Liver (tissue), 8 donors: ENCODE measurements at regions not wholly inside any gene's neighbourhood (a gene's known extent, or its start where the extent isn't known, plus 50 kb on each side); places are given as distances from the start of the nearest gene placed in this dataset.

Source experiments
- DNase-seq: peaks from one replicate; pipeline ENCODE4 v3.0.0-alpha.2; 2017; ENCODE audit warnings: low spot score
- H3K27ac ChIP-seq, 2 donors: one replicate each; pipeline ENCODE4 v1.7.0; 2013; ENCODE audit warnings: inconsistent platforms in 2 of 2, low read length in 2 of 2, control low read depth in 1 of 2, low read depth in 1 of 2, mild to moderate bottlenecking in 1 of 2
- H3K27me3 ChIP-seq, 4 donors: one replicate each; pipeline versions ENCODE4 v1.6.1 to v1.7.0; 2013; ENCODE audit warnings: low read length in 3 of 4, inconsistent platforms in 1 of 4, mild to moderate bottlenecking in 1 of 4, moderate library complexity in 1 of 4; ENCODE audit not compliant: control insufficient read depth in 4 of 4, insufficient read depth in 4 of 4
- H3K36me3 ChIP-seq, 4 donors: one replicate each; pipeline versions ENCODE4 v1.6.1 to v1.7.0; 2013; ENCODE audit warnings: low read length in 3 of 4, mild to moderate bottlenecking in 3 of 4, low read depth in 1 of 4, moderate library complexity in 1 of 4; ENCODE audit not compliant: control insufficient read depth in 4 of 4, insufficient read depth in 3 of 4
- H3K4me1 ChIP-seq, 4 donors: one replicate each; pipeline versions ENCODE4 v1.6.1 to v1.7.0; 2013; ENCODE audit warnings: low read length in 3 of 4, mild to moderate bottlenecking in 3 of 4, moderate library complexity in 1 of 4; ENCODE audit not compliant: control insufficient read depth in 4 of 4, insufficient read depth in 4 of 4
- H3K4me3 ChIP-seq, 3 donors: one replicate each; pipeline versions ENCODE4 v1.6.1 to v1.7.0; 2013; ENCODE audit warnings: low read length in 3 of 3, control low read depth in 1 of 3, low read depth in 1 of 3, mild to moderate bottlenecking in 1 of 3
- H3K9ac ChIP-seq, 2 donors: one replicate each; pipeline ENCODE4 v1.7.0; 2013; ENCODE audit warnings: low read length in 2 of 2, mild to moderate bottlenecking in 2 of 2, moderate library complexity in 2 of 2, control low read depth in 1 of 2, low read depth in 1 of 2
- H3K9me3 ChIP-seq, 4 donors: one replicate each; pipeline versions ENCODE4 v1.6.1 to v1.7.0; 2013; ENCODE audit warnings: low read length in 3 of 4; ENCODE audit not compliant: control insufficient read depth in 4 of 4
- EGR1 ChIP-seq, 2 donors: IDR thresholded peaks; 2 replicates each; pipeline ENCODE4 v1.6.1; 2016 to 2018; ENCODE audit warnings: antibody characterized with exemption in 2 of 2, low read depth in 2 of 2
- FOXA1 ChIP-seq: IDR thresholded peaks from 2 replicates; pipeline ENCODE4 v1.6.1; 2016; ENCODE audit warnings: antibody characterized with exemption
- FOXA2 ChIP-seq: IDR thresholded peaks from 2 replicates; pipeline ENCODE4 v1.6.1; 2016; ENCODE audit warnings: antibody characterized with exemption
- GABPA ChIP-seq, 2 donors: IDR thresholded peaks in 1 of 2; conservative IDR thresholded peaks in 1 of 2; 2 replicates each; pipeline ENCODE4 v1.6.1; 2016; ENCODE audit warnings: antibody characterized with exemption in 2 of 2, mild to moderate bottlenecking in 1 of 2, moderate library complexity in 1 of 2
- HNF4A ChIP-seq, 2 donors: conservative IDR thresholded peaks; 2 replicates each; pipeline ENCODE4 v1.6.1; 2016; ENCODE audit warnings: antibody characterized with exemption in 2 of 2, mild to moderate bottlenecking in 2 of 2
- JUND ChIP-seq, 2 donors: IDR thresholded peaks; 2 replicates each; pipeline ENCODE4 v1.6.1; 2016; ENCODE audit warnings: antibody characterized with exemption in 2 of 2
- NR2F2 ChIP-seq: IDR thresholded peaks from 2 replicates; pipeline ENCODE4 v1.6.1; 2016; ENCODE audit warnings: antibody characterized with exemption
- RXRA ChIP-seq, 2 donors: IDR thresholded peaks; 2 replicates each; pipeline ENCODE4 v1.6.1; 2017 to 2018; ENCODE audit warnings: antibody characterized with exemption in 2 of 2, mild to moderate bottlenecking in 1 of 2
- SP1 ChIP-seq: IDR thresholded peaks from 2 replicates; pipeline ENCODE4 v1.6.1; 2018; ENCODE audit warnings: antibody characterized with exemption, mild to moderate bottlenecking
- TAF1 ChIP-seq: conservative IDR thresholded peaks from 2 replicates; pipeline ENCODE4 v1.6.1; 2016; ENCODE audit warnings: antibody characterized with exemption, mild to moderate bottlenecking
- YY1 ChIP-seq: IDR thresholded peaks from 2 replicates; pipeline ENCODE4 v1.6.1; 2016; ENCODE audit warnings: antibody characterized with exemption, mild to moderate bottlenecking
- ZBTB33 ChIP-seq: IDR thresholded peaks from 2 replicates; pipeline ENCODE4 v1.6.1; 2016; ENCODE audit warnings: antibody characterized with exemption
- WGBS: extraction: QIAGEN DNeasy Blood & Tissue Kit; methylation state at CpG from one replicate; pipeline ENCODE4 v1.1.7; 2013; 5-methylcytosine and 5-hydroxymethylcytosine counted together
- TF ChIP-seq, protein P1 (sequence below): fragments of 150-350 bp; IDR thresholded peaks from 2 replicates; pipeline ENCODE4 v1.5.1; 2017; ENCODE audit warnings: improper control_type of control experiment, low read depth, low read length; ENCODE audit not compliant: missing input control
- TF ChIP-seq, protein P2 (sequence below): IDR thresholded peaks from 2 replicates; pipeline ENCODE4 v1.6.1; 2016; ENCODE audit warnings: antibody characterized with exemption, mild to moderate bottlenecking
- TF ChIP-seq, protein P3 (sequence below): IDR thresholded peaks from 2 replicates; pipeline ENCODE4 v1.6.1; 2016; ENCODE audit warnings: antibody characterized with exemption
- donor health status: healthy.
- donor health status: healthy.
- donor health status: healthy.
- donor health status: healthy.
- donor health status: healthy.

GRCh38 chr6:20028562-20028961 lies 183.7 kb downstream of the MBOAT1 start:
- Histone ChIP-seq H3K36me3 (no peaks in the 10 kb centered on the region), H3K9me3 (no peaks in the 10 kb centered on the region), H3K4me1 (no peaks in the 10 kb centered on the region), H3K27ac (no peak overlapping the region), H3K27me3 (no peaks in the 10 kb centered on the region), H3K4me3 (no peak overlapping the region), H3K9ac (no peak overlapping the region)
- WGBS: 73% methylated on average over 4 of the region's 4 CpGs
- DNase-seq: no peak
- no peak for TF ChIP-seq NR2F2

- no peaks in the 10 kb centered on the region for H3K36me3 ChIP-seq
- no peaks in the 10 kb centered on the region for H3K9me3 ChIP-seq
- no peak overlapping the region for H3K27ac ChIP-seq
- H3K27me3 ChIP-seq: no peaks in the 10 kb centered on the region
- WGBS: 97% methylated on average over 3 of the region's 3 CpGs
- H3K9ac ChIP-seq: no peak overlapping the region
- DNase-seq: no peak
- H3K4me1 ChIP-seq: no peaks in the 10 kb centered on the region
- TF ChIP-seq, protein P1, sequence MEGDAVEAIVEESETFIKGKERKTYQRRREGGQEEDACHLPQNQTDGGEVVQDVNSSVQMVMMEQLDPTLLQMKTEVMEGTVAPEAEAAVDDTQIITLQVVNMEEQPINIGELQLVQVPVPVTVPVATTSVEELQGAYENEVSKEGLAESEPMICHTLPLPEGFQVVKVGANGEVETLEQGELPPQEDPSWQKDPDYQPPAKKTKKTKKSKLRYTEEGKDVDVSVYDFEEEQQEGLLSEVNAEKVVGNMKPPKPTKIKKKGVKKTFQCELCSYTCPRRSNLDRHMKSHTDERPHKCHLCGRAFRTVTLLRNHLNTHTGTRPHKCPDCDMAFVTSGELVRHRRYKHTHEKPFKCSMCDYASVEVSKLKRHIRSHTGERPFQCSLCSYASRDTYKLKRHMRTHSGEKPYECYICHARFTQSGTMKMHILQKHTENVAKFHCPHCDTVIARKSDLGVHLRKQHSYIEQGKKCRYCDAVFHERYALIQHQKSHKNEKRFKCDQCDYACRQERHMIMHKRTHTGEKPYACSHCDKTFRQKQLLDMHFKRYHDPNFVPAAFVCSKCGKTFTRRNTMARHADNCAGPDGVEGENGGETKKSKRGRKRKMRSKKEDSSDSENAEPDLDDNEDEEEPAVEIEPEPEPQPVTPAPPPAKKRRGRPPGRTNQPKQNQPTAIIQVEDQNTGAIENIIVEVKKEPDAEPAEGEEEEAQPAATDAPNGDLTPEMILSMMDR: no peak
- no peak overlapping the region for H3K4me3 ChIP-seq
Measured at GRCh38 chr6:20029979-20030378, 182.3 kb downstream of the MBOAT1 start.

DNA sequence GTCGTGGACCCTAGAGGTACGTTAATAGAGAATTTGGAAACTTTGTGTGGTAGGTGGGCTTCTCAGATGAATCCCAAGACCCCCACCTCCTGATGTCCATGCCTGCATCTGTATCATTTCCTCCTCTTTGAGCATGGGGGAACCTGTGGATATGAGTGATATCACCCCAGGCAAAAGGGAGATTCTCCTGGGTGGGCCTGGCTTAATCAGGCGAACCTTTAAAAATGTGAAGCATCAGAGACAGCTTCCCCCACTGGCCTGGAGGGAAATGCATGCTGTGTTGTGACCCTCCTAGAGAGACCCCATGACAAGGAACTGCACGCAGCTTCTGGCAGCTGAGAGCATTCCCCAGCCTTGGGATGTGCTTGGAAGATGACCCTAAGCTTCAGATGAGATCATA lies 180.9 kb downstream of the MBOAT1 start:
- DNase-seq: no peak
- TF ChIP-seq RXRA (IDR thresholded peaks at IDR 0.05): no peak
- no peak for TF ChIP-seq SP1
- TF ChIP-seq, protein P2, sequence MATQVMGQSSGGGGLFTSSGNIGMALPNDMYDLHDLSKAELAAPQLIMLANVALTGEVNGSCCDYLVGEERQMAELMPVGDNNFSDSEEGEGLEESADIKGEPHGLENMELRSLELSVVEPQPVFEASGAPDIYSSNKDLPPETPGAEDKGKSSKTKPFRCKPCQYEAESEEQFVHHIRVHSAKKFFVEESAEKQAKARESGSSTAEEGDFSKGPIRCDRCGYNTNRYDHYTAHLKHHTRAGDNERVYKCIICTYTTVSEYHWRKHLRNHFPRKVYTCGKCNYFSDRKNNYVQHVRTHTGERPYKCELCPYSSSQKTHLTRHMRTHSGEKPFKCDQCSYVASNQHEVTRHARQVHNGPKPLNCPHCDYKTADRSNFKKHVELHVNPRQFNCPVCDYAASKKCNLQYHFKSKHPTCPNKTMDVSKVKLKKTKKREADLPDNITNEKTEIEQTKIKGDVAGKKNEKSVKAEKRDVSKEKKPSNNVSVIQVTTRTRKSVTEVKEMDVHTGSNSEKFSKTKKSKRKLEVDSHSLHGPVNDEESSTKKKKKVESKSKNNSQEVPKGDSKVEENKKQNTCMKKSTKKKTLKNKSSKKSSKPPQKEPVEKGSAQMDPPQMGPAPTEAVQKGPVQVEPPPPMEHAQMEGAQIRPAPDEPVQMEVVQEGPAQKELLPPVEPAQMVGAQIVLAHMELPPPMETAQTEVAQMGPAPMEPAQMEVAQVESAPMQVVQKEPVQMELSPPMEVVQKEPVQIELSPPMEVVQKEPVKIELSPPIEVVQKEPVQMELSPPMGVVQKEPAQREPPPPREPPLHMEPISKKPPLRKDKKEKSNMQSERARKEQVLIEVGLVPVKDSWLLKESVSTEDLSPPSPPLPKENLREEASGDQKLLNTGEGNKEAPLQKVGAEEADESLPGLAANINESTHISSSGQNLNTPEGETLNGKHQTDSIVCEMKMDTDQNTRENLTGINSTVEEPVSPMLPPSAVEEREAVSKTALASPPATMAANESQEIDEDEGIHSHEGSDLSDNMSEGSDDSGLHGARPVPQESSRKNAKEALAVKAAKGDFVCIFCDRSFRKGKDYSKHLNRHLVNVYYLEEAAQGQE: no peak
- TF ChIP-seq TAF1: no peak
- no peak for TF ChIP-seq FOXA1
- TF ChIP-seq EGR1 (IDR thresholded peaks at IDR 0.05; ENCODE audit: low read depth in 2 of 2): no peak
- no peak for TF ChIP-seq GABPA (IDR thresholded peaks at IDR 0.05 in 1 of 2, conservative IDR thresholded peaks at IDR 0.05 in 1 of 2)
- TF ChIP-seq, protein P1: no peak
- TF ChIP-seq JUND (IDR thresholded peaks at IDR 0.05): no peak
- no peak for TF ChIP-seq ZBTB33
- TF ChIP-seq, protein P3, sequence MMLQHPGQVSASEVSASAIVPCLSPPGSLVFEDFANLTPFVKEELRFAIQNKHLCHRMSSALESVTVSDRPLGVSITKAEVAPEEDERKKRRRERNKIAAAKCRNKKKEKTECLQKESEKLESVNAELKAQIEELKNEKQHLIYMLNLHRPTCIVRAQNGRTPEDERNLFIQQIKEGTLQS: no peak
- no peak for TF ChIP-seq FOXA2
- no peak for TF ChIP-seq YY1
- TF ChIP-seq HNF4A (conservative IDR thresholded peaks at IDR 0.05): no peak
- Histone ChIP-seq H3K27me3 (no peaks in the 10 kb centered on the region), H3K9ac (no peak overlapping the region), H3K9me3 (no peaks in the 10 kb centered on the region), H3K4me3 (no peak overlapping the region), H3K27ac (no peak overlapping the region), H3K36me3 (no peaks in the 10 kb centered on the region), H3K4me1 (no peaks in the 10 kb centered on the region)
- WGBS: 88% methylated on average over 4 of the region's 4 CpGs
